ENCODE measurements at regions not wholly inside any gene's neighbourhood (a gene's known extent, or its start where the extent isn't known, plus 50 kb on each side); places are given as distances from the start of the nearest gene placed in this dataset.

GRCh38 chr6:137995371-137995770 lies 111.8 kb downstream of the PERP start:
- TF ChIP-seq OSR1 (CRISPR knock-in tag; IDR thresholded peaks at IDR 0.05) = no peak
- TF ChIP-seq GLIS3 (CRISPR knock-in tag; IDR thresholded peaks at IDR 0.05) = no peak
- no peak for TF ChIP-seq RARB (CRISPR knock-in tag; IDR thresholded peaks at IDR 0.05)
- TF ChIP-seq TOX (CRISPR knock-in tag; IDR thresholded peaks at IDR 0.05; ENCODE audit: borderline replicate concordance) = no peak
- TF ChIP-seq CREB5 (CRISPR knock-in tag; IDR thresholded peaks at IDR 0.05; ENCODE audit: low read depth) = no peak
- no peak for TF ChIP-seq ZNF70 (CRISPR knock-in tag; IDR thresholded peaks at IDR 0.05)
- no peak for TF ChIP-seq POU6F1 (CRISPR knock-in tag; IDR thresholded peaks at IDR 0.05; ENCODE audit: borderline replicate concordance, low read depth)
- no peak for TF ChIP-seq ARNTL (CRISPR knock-in tag; IDR thresholded peaks at IDR 0.05; ENCODE audit: borderline replicate concordance, low read depth)
- TF ChIP-seq ZFP3 (CRISPR knock-in tag; IDR thresholded peaks at IDR 0.05) = no peak
- no peak for TF ChIP-seq ZFP30 (CRISPR knock-in tag; IDR thresholded peaks at IDR 0.05)
- no peak for TF ChIP-seq ESRRG (CRISPR knock-in tag; IDR thresholded peaks at IDR 0.05)
